ENCODE measurements at regions not wholly inside any gene's neighbourhood (a gene's known extent, or its start where the extent isn't known, plus 50 kb on each side); places are given as distances from the start of the nearest gene placed in this dataset.

DNA sequence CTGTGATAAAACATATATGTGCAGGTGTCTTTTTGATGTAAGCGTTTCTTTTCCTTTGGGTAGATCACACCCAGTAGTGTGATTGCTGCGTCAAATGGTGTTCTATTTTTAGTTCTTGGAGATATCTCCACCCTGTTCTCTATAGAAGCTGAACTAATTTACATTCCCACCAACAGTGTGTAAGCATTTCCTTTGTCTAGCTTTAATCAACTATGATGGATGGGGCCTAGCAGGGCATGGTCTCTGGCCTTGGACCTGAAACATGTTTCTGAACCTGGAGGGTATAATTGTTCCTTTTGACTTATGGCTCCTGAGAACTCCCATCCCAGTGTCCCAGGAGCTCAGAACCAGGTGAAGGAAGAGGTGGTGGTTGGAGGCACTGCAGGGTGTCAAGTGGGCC lies 93.9 kb downstream of the HAPSTR1 start:
- H3K27ac ChIP-seq (ENCODE audit: low read depth, low read length) = no peak overlapping the region
- no peaks in the 10 kb centered on the region for H3K36me3 ChIP-seq (ENCODE audit: control insufficient read depth, low read length)
- no peaks in the 10 kb centered on the region for H3K9me2 ChIP-seq (replicated peaks; ENCODE audit: control insufficient read depth, low read length)
- H3K4me3 ChIP-seq (ENCODE audit: low read length) = no peak overlapping the region
- no peaks in the 10 kb centered on the region for H3K27me3 ChIP-seq (ENCODE audit: control insufficient read depth, low read length)
- no peak for TF ChIP-seq EZH2phosphoT487 (IDR thresholded peaks at IDR 0.05; ENCODE audit: borderline replicate concordance, low read length)
- TF ChIP-seq, protein P1, sequence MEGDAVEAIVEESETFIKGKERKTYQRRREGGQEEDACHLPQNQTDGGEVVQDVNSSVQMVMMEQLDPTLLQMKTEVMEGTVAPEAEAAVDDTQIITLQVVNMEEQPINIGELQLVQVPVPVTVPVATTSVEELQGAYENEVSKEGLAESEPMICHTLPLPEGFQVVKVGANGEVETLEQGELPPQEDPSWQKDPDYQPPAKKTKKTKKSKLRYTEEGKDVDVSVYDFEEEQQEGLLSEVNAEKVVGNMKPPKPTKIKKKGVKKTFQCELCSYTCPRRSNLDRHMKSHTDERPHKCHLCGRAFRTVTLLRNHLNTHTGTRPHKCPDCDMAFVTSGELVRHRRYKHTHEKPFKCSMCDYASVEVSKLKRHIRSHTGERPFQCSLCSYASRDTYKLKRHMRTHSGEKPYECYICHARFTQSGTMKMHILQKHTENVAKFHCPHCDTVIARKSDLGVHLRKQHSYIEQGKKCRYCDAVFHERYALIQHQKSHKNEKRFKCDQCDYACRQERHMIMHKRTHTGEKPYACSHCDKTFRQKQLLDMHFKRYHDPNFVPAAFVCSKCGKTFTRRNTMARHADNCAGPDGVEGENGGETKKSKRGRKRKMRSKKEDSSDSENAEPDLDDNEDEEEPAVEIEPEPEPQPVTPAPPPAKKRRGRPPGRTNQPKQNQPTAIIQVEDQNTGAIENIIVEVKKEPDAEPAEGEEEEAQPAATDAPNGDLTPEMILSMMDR (IDR thresholded peaks at IDR 0.05; ENCODE audit: low read depth, low read length, poor library complexity, severe bottlenecking) = no peak
- no peaks in the 10 kb centered on the region for H3K9me3 ChIP-seq (ENCODE audit: control insufficient read depth, insufficient read depth, low read length)
- H3K79me2 ChIP-seq (ENCODE audit: control insufficient read depth, low read length) = no peaks in the 10 kb centered on the region
- no peak overlapping the region for H3K4me2 ChIP-seq (ENCODE audit: low read length)
- H3F3A ChIP-seq (ENCODE audit: control insufficient read depth, insufficient read depth) = no peaks in the 10 kb centered on the region
- H4K20me1 ChIP-seq (ENCODE audit: control insufficient read depth, insufficient read depth, low read depth, low read length) = no peaks in the 10 kb centered on the region
- H3K4me1 ChIP-seq (ENCODE audit: control insufficient read depth, low read length) = no peaks in the 10 kb centered on the region

DNA sequence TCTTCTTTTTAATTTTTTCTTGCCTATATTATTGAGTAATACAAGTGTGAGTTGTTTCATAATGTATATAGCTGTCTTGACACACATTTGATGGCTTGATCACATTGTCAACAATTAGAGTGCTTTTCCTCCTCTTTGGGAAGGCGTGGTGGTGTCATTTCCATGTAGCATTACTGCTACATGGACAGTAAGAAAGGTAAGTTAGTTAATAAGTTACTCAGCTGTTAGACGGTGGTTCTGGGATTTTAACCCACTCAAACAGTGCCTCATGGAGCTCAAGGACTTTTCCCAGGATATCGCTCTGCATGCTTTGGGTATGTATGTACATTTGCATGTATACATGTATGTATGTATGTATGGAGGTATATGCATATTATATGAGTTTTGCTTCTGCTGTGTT lies 94.6 kb downstream of the HAPSTR1 start:
- Histone ChIP-seq H3F3A (ENCODE audit: control insufficient read depth, insufficient read depth) (no peaks in the 10 kb centered on the region), H3K79me2 (ENCODE audit: control insufficient read depth, low read length) (no peaks in the 10 kb centered on the region), H3K9me2 (replicated peaks; ENCODE audit: control insufficient read depth, low read length) (no peaks in the 10 kb centered on the region)

DNA sequence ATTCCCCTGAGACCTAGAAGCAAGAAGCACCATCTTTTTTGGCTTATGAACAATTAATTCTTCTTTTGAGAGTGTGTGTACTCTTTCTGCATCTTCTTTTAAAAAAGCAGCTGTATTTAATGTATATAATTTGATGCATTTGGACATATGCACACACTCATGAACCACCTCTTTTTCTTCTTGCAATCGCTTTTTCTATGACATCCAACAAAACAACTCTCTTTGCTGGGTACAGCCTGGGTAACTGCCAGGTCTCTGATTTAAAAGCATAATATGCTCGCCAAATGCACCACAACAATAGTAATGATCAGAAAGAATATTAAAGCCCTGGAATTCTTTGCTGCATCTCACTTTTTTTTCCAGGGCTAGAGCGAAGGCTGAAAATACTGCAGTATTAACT lies 97.3 kb downstream of the HAPSTR1 start:
- no peaks in the 10 kb centered on the region for H4K20me1 ChIP-seq (ENCODE audit: control insufficient read depth, insufficient read depth, low read depth, low read length)
- no peak overlapping the region for H3K4me3 ChIP-seq (ENCODE audit: low read length)
- H3K9me3 ChIP-seq (ENCODE audit: control insufficient read depth, insufficient read depth, low read length) = no peaks in the 10 kb centered on the region
- H3K4me2 ChIP-seq (ENCODE audit: low read length) = no peak overlapping the region
- no peaks in the 10 kb centered on the region for H3K79me2 ChIP-seq (ENCODE audit: control insufficient read depth, low read length)
- TF ChIP-seq EZH2phosphoT487 (IDR thresholded peaks at IDR 0.05; ENCODE audit: borderline replicate concordance, low read length) = no peak
- TF ChIP-seq, protein P1 (IDR thresholded peaks at IDR 0.05; ENCODE audit: low read depth, low read length, poor library complexity, severe bottlenecking) = no peak
- no peaks in the 10 kb centered on the region for H3F3A ChIP-seq (ENCODE audit: control insufficient read depth, insufficient read depth)
- no peaks in the 10 kb centered on the region for H3K36me3 ChIP-seq (ENCODE audit: control insufficient read depth, low read length)
- no peak overlapping the region for H3K27ac ChIP-seq (ENCODE audit: low read depth, low read length)
- H3K27me3 ChIP-seq (ENCODE audit: control insufficient read depth, low read length) = no peaks in the 10 kb centered on the region
- H3K9me2 ChIP-seq (replicated peaks; ENCODE audit: control insufficient read depth, low read length) = no peaks in the 10 kb centered on the region
- no peaks in the 10 kb centered on the region for H3K4me1 ChIP-seq (ENCODE audit: control insufficient read depth, low read length)

More for the DNA sequence above, 94.6 kb downstream of the HAPSTR1 start:
- H3K4me2 ChIP-seq (ENCODE audit: low read length) = no peak overlapping the region
- H3K9me3 ChIP-seq (ENCODE audit: control insufficient read depth, insufficient read depth, low read length) = no peaks in the 10 kb centered on the region
- H3K27ac ChIP-seq (ENCODE audit: low read depth, low read length) = no peak overlapping the region
- TF ChIP-seq, protein P1 (IDR thresholded peaks at IDR 0.05; ENCODE audit: low read depth, low read length, poor library complexity, severe bottlenecking) = no peak
- TF ChIP-seq EZH2phosphoT487 (IDR thresholded peaks at IDR 0.05; ENCODE audit: borderline replicate concordance, low read length) = no peak
- no peaks in the 10 kb centered on the region for H3K36me3 ChIP-seq (ENCODE audit: control insufficient read depth, low read length)
- H3K4me1 ChIP-seq (ENCODE audit: control insufficient read depth, low read length) = no peaks in the 10 kb centered on the region
- H3K27me3 ChIP-seq (ENCODE audit: control insufficient read depth, low read length) = no peaks in the 10 kb centered on the region
- no peaks in the 10 kb centered on the region for H4K20me1 ChIP-seq (ENCODE audit: control insufficient read depth, insufficient read depth, low read depth, low read length)
- no peak overlapping the region for H3K4me3 ChIP-seq (ENCODE audit: low read length)

Measured in DOHH2 (cell line).